ENCODE measurements at regions not wholly inside any gene's neighbourhood (a gene's known extent, or its start where the extent isn't known, plus 50 kb on each side); places are given as distances from the start of the nearest gene placed in this dataset.

DNA sequence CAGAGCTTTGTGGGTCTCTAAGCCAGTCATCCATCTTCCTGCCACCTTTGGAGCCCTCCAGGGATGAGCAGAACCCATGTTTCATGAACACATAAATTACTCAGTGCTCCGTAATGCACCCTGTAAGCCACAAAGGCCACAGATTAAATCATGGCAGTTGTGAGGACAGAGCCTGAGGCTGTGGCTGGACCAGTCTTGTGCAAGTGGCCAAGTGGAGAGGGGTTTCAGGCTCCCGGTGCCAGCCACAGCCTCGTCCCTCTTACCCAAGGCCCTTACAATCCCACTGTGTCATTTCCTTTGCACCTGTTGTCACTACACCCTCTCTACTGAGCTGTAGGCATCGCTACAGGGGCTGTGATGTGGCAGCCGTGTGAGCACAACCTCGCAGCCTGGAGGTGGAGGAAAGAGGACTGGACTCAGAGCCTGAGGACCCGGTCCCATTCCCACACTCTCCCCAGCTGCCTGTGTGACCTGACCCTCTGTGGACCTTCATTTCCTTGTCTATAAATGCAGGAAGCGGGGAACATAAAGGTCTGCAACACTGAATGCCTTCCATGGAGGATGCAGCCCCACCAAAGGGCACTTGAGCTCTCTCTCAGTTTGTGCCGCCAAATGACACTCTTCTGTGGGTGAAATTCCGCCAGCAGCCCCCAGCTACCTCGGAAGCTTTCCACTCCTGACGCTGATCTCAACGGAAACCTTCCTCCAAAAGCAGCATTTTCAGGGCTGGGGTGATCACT, 792.0 kb downstream of the UQCRFS1 start:
- ATAC-seq (ENCODE audit: insufficient number of reproducible peaks, low FRiP score, low read depth) (no peak), DNase-seq (ENCODE audit: low spot score) (no peak)
- Histone ChIP-seq H3K4me3 (no peak overlapping the region), H3K36me3 (no peaks in the 10 kb centered on the region), H3K27me3 (replicated peaks; ENCODE audit: insufficient read depth) (no peaks in the 10 kb centered on the region), H3K4me1 (ENCODE audit: control insufficient read depth in 1 of 2, low read depth in 2 of 2) (no peaks in the 10 kb centered on the region), H3K27ac (no peak overlapping the region), H3K9me3 (no peaks in the 10 kb centered on the region)
- TF ChIP-seq, protein P1, sequence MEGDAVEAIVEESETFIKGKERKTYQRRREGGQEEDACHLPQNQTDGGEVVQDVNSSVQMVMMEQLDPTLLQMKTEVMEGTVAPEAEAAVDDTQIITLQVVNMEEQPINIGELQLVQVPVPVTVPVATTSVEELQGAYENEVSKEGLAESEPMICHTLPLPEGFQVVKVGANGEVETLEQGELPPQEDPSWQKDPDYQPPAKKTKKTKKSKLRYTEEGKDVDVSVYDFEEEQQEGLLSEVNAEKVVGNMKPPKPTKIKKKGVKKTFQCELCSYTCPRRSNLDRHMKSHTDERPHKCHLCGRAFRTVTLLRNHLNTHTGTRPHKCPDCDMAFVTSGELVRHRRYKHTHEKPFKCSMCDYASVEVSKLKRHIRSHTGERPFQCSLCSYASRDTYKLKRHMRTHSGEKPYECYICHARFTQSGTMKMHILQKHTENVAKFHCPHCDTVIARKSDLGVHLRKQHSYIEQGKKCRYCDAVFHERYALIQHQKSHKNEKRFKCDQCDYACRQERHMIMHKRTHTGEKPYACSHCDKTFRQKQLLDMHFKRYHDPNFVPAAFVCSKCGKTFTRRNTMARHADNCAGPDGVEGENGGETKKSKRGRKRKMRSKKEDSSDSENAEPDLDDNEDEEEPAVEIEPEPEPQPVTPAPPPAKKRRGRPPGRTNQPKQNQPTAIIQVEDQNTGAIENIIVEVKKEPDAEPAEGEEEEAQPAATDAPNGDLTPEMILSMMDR (IDR thresholded peaks at IDR 0.05) = no peak

DNA sequence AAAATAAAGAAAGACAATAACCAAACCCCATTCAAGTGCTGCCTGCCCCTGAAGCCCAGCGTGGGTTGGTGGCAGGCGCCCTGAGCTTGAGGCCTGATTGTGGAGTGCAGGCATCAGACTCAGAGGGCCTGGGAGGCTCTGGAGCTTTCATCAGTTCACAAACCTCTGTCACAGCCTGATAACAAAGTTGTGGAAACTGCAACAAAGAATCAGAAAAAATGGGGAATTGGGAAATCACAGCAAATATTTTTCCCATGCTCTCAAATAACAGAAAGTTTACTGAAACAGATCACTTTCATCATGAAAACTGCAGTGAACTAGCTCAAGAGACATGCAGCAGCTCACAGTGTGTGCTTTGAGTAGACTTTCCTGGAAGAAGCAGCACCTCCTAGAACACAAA, 793.6 kb downstream of the UQCRFS1 start:
- no peaks in the 10 kb centered on the region for H3K36me3 ChIP-seq
- H3K27me3 ChIP-seq (replicated peaks; ENCODE audit: insufficient read depth) = no peaks in the 10 kb centered on the region
- ATAC-seq (ENCODE audit: insufficient number of reproducible peaks, low FRiP score, low read depth) = no peak
- H3K9me3 ChIP-seq = no peaks in the 10 kb centered on the region
- H3K4me1 ChIP-seq (ENCODE audit: control insufficient read depth in 1 of 2, low read depth in 2 of 2) = no peaks in the 10 kb centered on the region
- no peak overlapping the region for H3K27ac ChIP-seq
- no peak overlapping the region for H3K4me3 ChIP-seq
- TF ChIP-seq, protein P1 (IDR thresholded peaks at IDR 0.05) = no peak
- DNase-seq (ENCODE audit: low spot score) = no peak

DNA sequence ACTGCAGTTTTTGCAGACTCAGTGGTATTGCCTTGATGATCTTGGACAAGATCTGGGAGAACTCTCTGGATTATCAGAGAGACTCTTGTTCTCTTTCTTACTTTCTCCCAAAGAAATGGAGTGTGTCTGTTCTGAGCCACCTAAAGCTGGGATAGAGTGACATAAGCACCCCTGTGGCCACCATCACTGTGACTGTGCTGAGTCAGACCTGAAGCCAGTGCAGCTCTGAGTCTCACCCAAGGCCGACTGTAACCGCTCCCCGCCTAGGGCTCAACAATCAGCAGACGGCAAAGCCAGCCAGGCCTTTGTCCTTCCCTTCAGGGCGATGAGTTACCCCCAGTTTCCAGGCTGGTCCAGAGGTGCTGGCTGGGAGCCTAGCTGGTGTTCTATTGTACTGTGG, 795.6 kb downstream of the UQCRFS1 start:
- no peak for ATAC-seq (ENCODE audit: insufficient number of reproducible peaks, low FRiP score, low read depth)
- Histone ChIP-seq H3K27ac (no peak overlapping the region), H3K4me1 (ENCODE audit: control insufficient read depth in 1 of 2, low read depth in 2 of 2) (no peaks in the 10 kb centered on the region), H3K4me3 (no peak overlapping the region), H3K36me3 (no peaks in the 10 kb centered on the region), H3K27me3 (replicated peaks; ENCODE audit: insufficient read depth) (no peaks in the 10 kb centered on the region), H3K9me3 (no peaks in the 10 kb centered on the region)
- TF ChIP-seq, protein P1 (IDR thresholded peaks at IDR 0.05) = no peak
- DNase-seq (ENCODE audit: low spot score) = no peak

DNA sequence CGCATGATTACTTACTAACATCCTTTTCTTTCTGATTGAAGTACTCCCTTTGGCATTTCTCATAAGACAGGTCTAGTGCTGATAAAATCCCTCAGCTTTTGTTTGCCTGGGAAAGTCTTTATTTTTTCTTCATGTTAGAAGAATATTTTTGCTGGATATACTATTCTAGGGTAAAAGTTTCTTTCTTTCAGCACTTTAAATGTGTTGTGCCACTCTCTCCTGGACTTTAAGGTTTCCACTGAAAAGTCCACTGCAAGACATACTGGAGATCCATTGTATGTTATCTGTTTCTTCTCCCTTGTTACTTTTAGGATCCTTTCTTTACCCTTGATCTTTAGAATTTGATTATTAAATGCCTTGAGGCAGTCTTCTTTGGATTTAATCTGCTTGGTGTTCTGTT, 796.7 kb downstream of the UQCRFS1 start:
- no peaks in the 10 kb centered on the region for H3K9me3 ChIP-seq
- no peak for DNase-seq (ENCODE audit: low spot score)
- H3K27me3 ChIP-seq (replicated peaks; ENCODE audit: insufficient read depth) = no peaks in the 10 kb centered on the region
- H3K27ac ChIP-seq = no peak overlapping the region
- no peaks in the 10 kb centered on the region for H3K4me1 ChIP-seq (ENCODE audit: control insufficient read depth in 1 of 2, low read depth in 2 of 2)
- TF ChIP-seq, protein P1 (IDR thresholded peaks at IDR 0.05) = no peak
- no peak for ATAC-seq (ENCODE audit: insufficient number of reproducible peaks, low FRiP score, low read depth)
- no peaks in the 10 kb centered on the region for H3K36me3 ChIP-seq
- no peak overlapping the region for H3K4me3 ChIP-seq

DNA sequence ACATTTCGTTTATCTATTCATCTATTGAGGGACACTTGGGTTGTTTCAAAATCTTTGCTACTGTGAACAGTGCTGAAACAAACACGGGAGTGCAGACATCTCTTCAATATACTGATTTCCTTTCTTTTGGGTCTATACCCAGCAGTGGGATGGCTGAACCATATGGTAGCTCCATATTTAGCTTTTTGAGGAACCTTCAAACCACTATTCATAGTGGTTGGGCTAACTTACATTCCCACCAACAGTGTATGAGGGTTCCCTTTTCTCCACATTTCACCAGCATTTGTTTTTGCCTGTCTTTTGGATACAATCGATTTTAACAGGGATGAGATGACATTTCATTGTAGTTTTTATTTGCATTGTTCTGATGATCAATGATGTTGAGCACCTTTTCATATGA, 798.2 kb downstream of the UQCRFS1 start:
- TF ChIP-seq, protein P1 (IDR thresholded peaks at IDR 0.05) = no peak
- no peaks in the 10 kb centered on the region for H3K27me3 ChIP-seq (replicated peaks; ENCODE audit: insufficient read depth)
- H3K9me3 ChIP-seq = no peaks in the 10 kb centered on the region
- no peak overlapping the region for H3K27ac ChIP-seq
- no peak overlapping the region for H3K4me3 ChIP-seq
- DNase-seq (ENCODE audit: low spot score) = no peak
- ATAC-seq (ENCODE audit: insufficient number of reproducible peaks, low FRiP score, low read depth) = no peak
- H3K36me3 ChIP-seq = no peaks in the 10 kb centered on the region
- no peaks in the 10 kb centered on the region for H3K4me1 ChIP-seq (ENCODE audit: control insufficient read depth in 1 of 2, low read depth in 2 of 2)
